ENCODE measurements at regions not wholly inside any gene's neighbourhood (a gene's known extent, or its start where the extent isn't known, plus 50 kb on each side); places are given as distances from the start of the nearest gene placed in this dataset.

- Histone ChIP-seq H3K27ac (no peak overlapping the region), H3K4me3 (no peak overlapping the region), H3K27me3 (peaks cover 1% of the 10 kb centered on the region), H3K4me1 (peaks cover 0 to 6% (median 0%) of the 10 kb centered on the region in 4 donors), H3K9me3 (no peaks in the 10 kb centered on the region), H3K36me3 (no peaks in the 10 kb centered on the region)
- in situ Hi-C loops (cut with MboI; ENCODE audit: low pct_ligation_motif_present in 1 of 4, low pct_unique_long_range_greater_than_20kb in 1 of 4, low sequenced_read_pairs in 3 of 4): no loop called here
- intact Hi-C loops (cut with DNase I; ENCODE audit: low total_unique reads): no loop called here
- TF ChIP-seq, protein P1, sequence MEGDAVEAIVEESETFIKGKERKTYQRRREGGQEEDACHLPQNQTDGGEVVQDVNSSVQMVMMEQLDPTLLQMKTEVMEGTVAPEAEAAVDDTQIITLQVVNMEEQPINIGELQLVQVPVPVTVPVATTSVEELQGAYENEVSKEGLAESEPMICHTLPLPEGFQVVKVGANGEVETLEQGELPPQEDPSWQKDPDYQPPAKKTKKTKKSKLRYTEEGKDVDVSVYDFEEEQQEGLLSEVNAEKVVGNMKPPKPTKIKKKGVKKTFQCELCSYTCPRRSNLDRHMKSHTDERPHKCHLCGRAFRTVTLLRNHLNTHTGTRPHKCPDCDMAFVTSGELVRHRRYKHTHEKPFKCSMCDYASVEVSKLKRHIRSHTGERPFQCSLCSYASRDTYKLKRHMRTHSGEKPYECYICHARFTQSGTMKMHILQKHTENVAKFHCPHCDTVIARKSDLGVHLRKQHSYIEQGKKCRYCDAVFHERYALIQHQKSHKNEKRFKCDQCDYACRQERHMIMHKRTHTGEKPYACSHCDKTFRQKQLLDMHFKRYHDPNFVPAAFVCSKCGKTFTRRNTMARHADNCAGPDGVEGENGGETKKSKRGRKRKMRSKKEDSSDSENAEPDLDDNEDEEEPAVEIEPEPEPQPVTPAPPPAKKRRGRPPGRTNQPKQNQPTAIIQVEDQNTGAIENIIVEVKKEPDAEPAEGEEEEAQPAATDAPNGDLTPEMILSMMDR (IDR thresholded peaks at IDR 0.05): no peak
- TF ChIP-seq POLR2A (IDR thresholded peaks at IDR 0.05) (no peak), EP300 (IDR thresholded peaks at IDR 0.05; ENCODE audit: low read depth) (no peak), POLR2AphosphoS5 (IDR thresholded peaks at IDR 0.05) (no peak)
- 87 to 90% methylated on average over 10 to 11 of the region's 11 CpGs for WGBS, 2 donors (ENCODE audit: low coverage in 1 of 2)
- peak; percentile 1 for DNase-seq
Measured at GRCh38 chr14:104351849-104352492, 213.6 kb downstream of the KIF26A start.

DNA sequence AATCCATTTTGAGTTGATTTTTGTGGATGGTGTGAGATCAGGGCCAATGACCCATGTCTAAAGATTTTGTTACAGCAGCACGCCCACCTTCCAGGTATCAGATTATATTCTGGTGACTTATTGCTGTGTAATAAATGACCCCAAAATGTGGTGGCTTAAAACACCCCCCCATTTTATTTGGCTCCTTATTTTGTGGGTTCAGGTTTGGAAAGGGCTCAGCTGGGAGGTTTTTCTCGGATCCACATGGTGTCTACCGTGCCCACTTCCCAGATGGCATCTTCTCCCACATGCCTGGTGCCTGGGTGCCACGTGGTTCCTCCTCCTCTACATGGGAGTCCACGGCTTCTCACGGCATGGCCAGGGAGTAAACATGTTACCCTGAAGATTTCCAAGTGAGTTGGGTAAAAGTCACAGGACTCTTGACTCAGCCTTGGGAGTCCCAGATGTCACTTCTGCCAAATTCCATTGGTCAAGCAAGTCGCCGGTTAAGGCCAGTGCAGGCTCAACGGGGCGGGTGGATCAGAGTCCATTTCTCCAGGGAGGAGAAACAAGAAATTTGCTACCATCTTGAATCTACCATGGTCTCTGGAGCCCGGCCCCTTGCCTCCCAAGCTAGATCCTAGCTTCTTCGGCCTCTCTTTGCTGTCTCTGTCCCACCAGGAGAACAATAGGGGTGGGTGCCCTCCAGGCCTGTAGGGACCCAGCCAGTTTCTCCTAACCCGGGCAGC, 214.3 kb downstream of the KIF26A start:
- Histone ChIP-seq H3K27ac (no peak overlapping the region), H3K36me3 (no peaks in the 10 kb centered on the region), H3K4me3 (no peak overlapping the region), H3K9me3 (no peaks in the 10 kb centered on the region), H3K27me3 (no peaks in the 10 kb centered on the region), H3K4me1 (peaks cover 0 to 6% (median 0%) of the 10 kb centered on the region in 4 donors)
- intact Hi-C loops (cut with DNase I; ENCODE audit: low total_unique reads) (no loop called here), in situ Hi-C loops (cut with MboI; ENCODE audit: low pct_ligation_motif_present in 1 of 4, low pct_unique_long_range_greater_than_20kb in 1 of 4, low sequenced_read_pairs in 3 of 4) (no loop called here)
- no peak for DNase-seq
- TF ChIP-seq POLR2AphosphoS5 (IDR thresholded peaks at IDR 0.05) (no peak), EP300 (IDR thresholded peaks at IDR 0.05; ENCODE audit: low read depth) (no peak)
- TF ChIP-seq, protein P1 (IDR thresholded peaks at IDR 0.05): no peak
- WGBS, 2 donors (ENCODE audit: low coverage in 1 of 2): 84 to 92% methylated on average over 3 to 13 of the region's 13 CpGs

- TF ChIP-seq EP300 (IDR thresholded peaks at IDR 0.05; ENCODE audit: low read depth) (no peak), POLR2AphosphoS5 (IDR thresholded peaks at IDR 0.05) (no peak)
- Histone ChIP-seq H3K27me3 (no peaks in the 10 kb centered on the region), H3K27ac (no peak overlapping the region), H3K36me3 (no peaks in the 10 kb centered on the region), H3K4me1 (peaks cover 0 to 6% (median 0%) of the 10 kb centered on the region in 4 donors), H3K4me3 (no peak overlapping the region), H3K9me3 (no peaks in the 10 kb centered on the region)
- DNase-seq: peak; percentile 5
- intact Hi-C loops (cut with DNase I; ENCODE audit: low total_unique reads) (no loop called here), in situ Hi-C loops (cut with MboI; ENCODE audit: low pct_ligation_motif_present in 1 of 4, low pct_unique_long_range_greater_than_20kb in 1 of 4, low sequenced_read_pairs in 3 of 4) (no loop called here)
- WGBS, 2 donors (ENCODE audit: low coverage in 1 of 2): 84% methylated on average over 14 of the region's 14 CpGs; no CpG with 5 or more reads in 1 of the 2 donors
Measured at GRCh38 chr14:104353221-104353920, 215.0 kb downstream of the KIF26A start.

DNA sequence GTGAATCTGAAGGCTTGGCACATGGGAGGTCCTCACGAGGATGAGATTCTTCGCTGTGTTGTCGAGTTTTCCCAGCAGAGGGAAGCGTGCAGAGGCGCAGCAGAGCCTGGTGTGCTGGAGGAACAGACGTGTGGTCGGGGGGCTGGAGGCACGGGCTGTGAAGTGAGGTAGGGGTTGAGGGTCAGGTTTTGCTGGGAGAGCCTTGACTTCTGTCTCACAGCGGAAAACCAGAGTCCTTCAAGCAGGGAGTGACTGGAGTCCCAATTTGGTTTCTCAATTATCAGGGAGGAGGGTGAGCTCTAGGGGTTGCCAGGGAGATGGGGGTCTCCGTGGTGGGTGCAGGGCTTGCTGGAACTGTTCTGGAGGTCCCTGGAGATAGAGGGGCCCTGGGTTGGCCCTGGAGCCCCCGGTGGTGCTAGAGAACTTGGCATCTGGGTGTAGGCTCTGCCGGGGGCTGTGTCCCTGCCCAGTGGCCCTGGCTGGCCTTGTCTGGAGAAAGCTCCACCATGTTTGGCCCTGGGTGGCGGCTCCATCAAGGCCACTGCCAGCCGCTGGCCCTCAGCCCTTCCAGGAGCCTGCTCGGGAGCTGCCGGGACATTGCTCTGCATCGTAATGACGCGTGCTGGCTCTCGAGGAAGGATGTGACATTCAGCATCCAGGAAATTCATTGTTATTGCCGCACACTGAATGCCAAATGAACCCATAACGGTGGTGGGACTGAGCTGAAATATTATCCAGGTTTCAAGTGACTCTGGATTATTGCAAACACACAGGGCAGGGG, 215.7 kb downstream of the KIF26A start:
- in situ Hi-C loops (cut with MboI; ENCODE audit: low pct_ligation_motif_present in 1 of 4, low pct_unique_long_range_greater_than_20kb in 1 of 4, low sequenced_read_pairs in 3 of 4): no loop called here

More for the DNA sequence above, 215.7 kb downstream of the KIF26A start:
- Histone ChIP-seq H3K9me3 (no peaks in the 10 kb centered on the region), H3K27ac (no peak overlapping the region), H3K27me3 (no peaks in the 10 kb centered on the region), H3K36me3 (no peaks in the 10 kb centered on the region), H3K4me3 (no peak overlapping the region), H3K4me1 (peaks cover 0 to 6% (median 0%) of the 10 kb centered on the region in 4 donors)
- TF ChIP-seq POLR2A (IDR thresholded peaks at IDR 0.05) (no peak), POLR2AphosphoS5 (IDR thresholded peaks at IDR 0.05) (no peak), EP300 (IDR thresholded peaks at IDR 0.05; ENCODE audit: low read depth) (no peak)
- TF ChIP-seq, protein P1 (IDR thresholded peaks at IDR 0.05): no peak
- peak; percentile 1 for DNase-seq
- intact Hi-C loops (cut with DNase I; ENCODE audit: low total_unique reads): no loop called here
- WGBS, 2 donors (ENCODE audit: low coverage in 1 of 2): 51 to 77% methylated on average over 8 to 22 of the region's 22 CpGs
